ENCODE measurements at regions not wholly inside any gene's neighbourhood (a gene's known extent, or its start where the extent isn't known, plus 50 kb on each side); places are given as distances from the start of the nearest gene placed in this dataset.

DNA sequence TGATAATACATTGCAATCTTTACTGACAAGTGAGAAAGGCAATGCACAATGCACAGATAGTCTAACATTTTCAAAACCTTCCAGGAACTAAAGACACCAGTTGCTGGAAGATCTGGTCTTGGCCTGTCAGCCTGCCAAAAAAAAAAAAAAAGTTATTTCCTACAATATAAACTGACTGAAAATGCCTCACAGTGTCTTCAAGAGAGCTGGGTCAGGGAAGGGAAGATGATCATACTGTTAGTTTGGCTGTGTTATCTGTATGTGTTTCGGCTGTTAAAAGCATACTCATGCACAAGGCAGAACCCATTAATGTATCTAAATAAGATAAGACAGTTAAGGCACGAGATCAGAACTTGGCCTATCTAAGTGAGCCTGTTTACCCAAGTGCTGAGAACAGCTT lies 673.4 kb downstream of the MECOM start:
- Mint-ChIP-seq H3K27me3 (no peaks in the 10 kb centered on the region), H3K4me1 (no peaks in the 10 kb centered on the region), H3K4me3 (no peak overlapping the region), H3K9me3 (peaks cover 0 to 4% of the 10 kb centered on the region in 2 donors), H3K27ac (no peak overlapping the region)
- no peak for DNase-seq
- no peak for ATAC-seq

DNA sequence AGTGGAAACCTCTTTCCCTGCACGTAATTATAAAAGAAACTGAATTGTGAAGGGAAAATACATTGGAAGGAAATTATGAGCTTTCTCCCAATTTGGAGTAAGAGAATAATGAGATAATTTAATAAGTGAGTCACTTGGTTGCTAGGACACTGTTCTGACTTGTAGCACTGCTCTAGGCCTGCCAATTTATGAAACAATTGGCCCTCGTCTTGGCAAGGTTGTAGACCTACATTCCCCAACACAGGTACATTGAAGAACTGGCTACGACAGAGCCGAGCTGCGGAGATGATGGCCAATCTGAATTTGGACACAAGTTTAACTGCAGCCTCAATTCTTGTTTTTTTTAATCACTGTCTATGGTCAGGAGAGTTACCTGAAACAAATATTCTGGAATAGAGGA lies 674.1 kb downstream of the MECOM start:
- H3K4me3 Mint-ChIP-seq: no peak overlapping the region
- H3K4me1 Mint-ChIP-seq: no peaks in the 10 kb centered on the region
- peaks cover 0 to 4% of the 10 kb centered on the region in 2 donors for H3K9me3 Mint-ChIP-seq
- DNase-seq: no peak
- H3K27me3 Mint-ChIP-seq: no peaks in the 10 kb centered on the region
- ATAC-seq: no peak
- H3K27ac Mint-ChIP-seq: no peak overlapping the region

DNA sequence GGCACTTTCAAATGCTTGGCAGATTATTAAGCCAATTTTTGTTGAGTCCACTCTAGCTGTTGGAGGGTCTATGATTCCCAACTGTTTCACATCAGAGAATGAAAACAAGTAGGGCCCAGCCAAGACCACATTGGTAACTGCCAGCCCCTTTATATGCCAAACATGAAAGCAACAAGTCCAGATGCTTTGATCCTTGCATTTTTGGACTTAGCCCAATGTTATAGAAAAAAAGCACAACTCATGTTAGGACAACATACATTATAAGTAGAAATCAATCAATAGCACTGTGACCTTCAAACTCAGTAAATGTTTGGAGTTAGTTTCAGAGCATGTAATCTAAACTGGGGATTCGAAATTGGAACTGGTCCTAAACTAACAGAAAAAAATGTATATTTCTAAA lies 674.7 kb downstream of the MECOM start:
- Mint-ChIP-seq H3K4me3 (no peak overlapping the region), H3K27me3 (no peaks in the 10 kb centered on the region), H3K9me3 (peaks cover 0 to 4% of the 10 kb centered on the region in 2 donors), H3K4me1 (no peaks in the 10 kb centered on the region), H3K27ac (no peak overlapping the region)
- DNase-seq: no peak
- no peak for ATAC-seq

DNA sequence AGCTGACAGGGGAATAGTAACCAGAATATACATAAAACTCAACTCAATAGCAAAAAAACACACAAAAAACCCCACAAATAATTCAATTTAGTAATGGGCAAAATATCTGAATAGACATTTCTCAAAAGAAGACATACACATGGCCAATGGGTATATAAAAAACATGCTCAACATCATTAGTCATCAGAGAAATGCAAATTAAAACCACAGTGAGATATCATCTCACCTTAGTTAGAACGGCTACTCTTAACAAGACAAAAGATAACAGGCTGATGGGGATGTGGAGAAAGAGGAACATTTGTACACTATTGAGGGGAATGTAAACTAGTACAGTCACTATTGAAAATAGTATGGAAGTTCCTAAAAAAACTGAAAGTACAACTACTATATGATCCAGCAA lies 678.6 kb downstream of the MECOM start:
- Mint-ChIP-seq H3K4me1 (no peaks in the 10 kb centered on the region), H3K27ac (no peak overlapping the region), H3K4me3 (no peak overlapping the region), H3K9me3 (no peaks in the 10 kb centered on the region), H3K27me3 (no peaks in the 10 kb centered on the region)
- no peak for ATAC-seq
- DNase-seq: no peak

DNA sequence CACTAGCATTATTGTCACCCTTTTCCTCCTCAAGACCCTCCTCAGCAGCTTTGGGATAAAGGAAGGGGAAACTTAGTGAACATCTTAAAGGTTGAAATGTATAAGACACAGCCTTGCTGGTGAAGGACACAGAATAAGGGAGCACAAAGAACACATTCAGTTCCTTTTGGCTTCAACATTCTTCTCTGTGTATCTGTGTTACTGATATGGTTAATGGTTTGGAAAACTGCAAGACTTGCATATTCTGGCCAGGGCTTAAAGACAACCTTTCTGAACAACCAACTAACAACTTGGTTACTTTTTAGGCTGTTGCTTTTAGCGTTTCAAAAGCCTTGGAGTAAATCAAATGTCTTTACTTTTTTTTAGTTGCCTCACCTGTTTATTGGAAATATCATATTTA lies 680.5 kb downstream of the MECOM start:
- Mint-ChIP-seq H3K27me3 (no peaks in the 10 kb centered on the region), H3K4me3 (no peak overlapping the region), H3K4me1 (no peaks in the 10 kb centered on the region), H3K27ac (no peak overlapping the region), H3K9me3 (no peaks in the 10 kb centered on the region)
- ATAC-seq: no peak
- DNase-seq: no peak

DNA sequence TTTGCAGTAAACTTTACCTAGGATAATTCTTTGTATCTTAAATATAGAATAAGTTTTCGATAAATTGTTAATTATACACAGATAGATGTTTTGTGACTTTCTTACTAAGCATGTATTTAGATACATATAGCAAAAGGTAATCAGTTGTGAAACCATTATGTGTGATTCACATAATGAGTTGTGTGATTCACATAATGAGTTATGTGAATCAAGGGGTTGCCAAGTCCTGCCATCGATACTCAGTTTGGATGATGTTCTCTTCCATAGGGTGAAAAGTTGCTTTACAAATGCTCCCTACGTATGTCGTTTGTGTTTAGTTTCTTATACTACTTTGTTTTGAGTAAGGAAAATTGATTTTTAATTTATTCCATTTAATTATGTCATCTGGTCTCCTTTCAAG lies 682.1 kb downstream of the MECOM start:
- DNase-seq: no peak
- no peak overlapping the region for H3K4me3 Mint-ChIP-seq
- no peak for ATAC-seq
- no peaks in the 10 kb centered on the region for H3K9me3 Mint-ChIP-seq
- H3K27ac Mint-ChIP-seq: no peak overlapping the region
- H3K4me1 Mint-ChIP-seq: no peaks in the 10 kb centered on the region
- H3K27me3 Mint-ChIP-seq: no peaks in the 10 kb centered on the region

DNA sequence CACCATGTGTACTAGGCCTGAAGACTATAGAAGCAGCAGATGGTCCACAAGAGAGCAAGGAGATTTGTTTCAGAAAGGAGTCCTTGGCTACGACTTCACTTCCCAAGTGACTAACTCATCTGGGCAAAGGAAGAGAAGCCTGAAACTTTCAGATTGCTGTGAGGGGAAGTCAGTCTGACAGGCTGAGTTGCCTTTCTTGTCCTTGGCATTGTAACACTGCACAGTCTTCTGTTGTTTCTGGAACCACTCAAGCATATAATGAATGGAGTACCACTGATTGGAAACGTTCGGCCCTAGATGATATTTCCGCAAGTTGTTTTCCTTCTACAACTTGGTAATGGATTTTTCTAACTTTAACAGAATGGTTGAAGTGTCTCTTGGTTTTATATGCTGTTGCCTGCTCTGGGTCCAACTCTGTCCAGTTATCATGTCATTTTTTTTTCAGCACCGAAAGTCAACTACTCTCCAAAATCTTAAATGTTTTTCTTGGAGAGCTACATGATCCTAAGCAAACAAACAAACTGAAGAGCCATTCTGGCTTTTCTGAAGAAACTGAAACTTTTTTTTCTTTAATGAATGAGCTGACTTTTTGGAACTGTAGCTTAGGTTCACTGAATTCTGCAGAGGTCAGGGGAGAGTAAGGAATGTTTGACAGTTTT lies 685.7 kb downstream of the MECOM start:
- no peak overlapping the region for H3K27ac Mint-ChIP-seq
- DNase-seq (no peak), ATAC-seq (no peak)
- no peaks in the 10 kb centered on the region for H3K27me3 Mint-ChIP-seq
- no peak overlapping the region for H3K4me3 Mint-ChIP-seq
- no peaks in the 10 kb centered on the region for H3K9me3 Mint-ChIP-seq
- H3K4me1 Mint-ChIP-seq: no peaks in the 10 kb centered on the region

DNA sequence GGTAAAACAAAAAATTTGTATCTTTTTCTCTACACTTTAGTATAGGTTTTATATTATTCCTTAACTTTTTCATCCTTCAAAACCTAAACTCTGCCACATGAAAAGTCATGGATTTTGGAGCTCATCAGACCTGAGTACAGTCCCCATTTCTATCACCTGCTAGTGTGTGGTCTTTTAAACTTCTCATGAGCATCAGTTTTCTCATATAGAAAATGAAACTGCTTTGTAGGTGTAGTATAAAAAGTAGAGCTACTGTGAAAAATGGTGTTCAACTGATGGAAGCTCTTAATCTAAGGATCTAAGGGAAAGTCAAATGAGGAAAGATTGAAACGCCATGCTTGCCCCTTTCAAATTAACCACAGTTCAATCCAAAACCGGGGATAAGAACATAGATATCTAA lies 686.5 kb downstream of the MECOM start:
- Mint-ChIP-seq H3K27ac (no peak overlapping the region), H3K4me1 (no peaks in the 10 kb centered on the region), H3K4me3 (no peak overlapping the region), H3K9me3 (no peaks in the 10 kb centered on the region), H3K27me3 (no peaks in the 10 kb centered on the region)
- no peak for DNase-seq
- no peak for ATAC-seq

DNA sequence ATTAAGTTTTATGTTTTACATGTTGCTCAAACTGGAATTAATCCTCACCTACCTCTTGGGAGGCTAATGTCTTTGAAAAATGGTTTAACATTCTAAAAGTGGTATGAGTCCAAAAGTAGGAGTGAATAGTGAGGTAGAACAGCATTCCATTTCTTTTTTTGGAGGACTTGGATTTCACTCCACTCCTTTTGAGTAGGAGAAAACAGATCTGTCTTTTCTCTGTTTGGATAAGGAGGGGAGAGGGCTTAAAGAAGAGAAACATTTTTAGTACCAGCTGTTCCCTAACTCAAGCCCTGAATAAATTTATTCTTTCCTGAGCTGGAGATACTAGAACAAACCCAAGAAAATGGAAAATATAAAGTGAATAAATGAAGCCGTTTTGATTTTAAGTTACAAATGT lies 687.9 kb downstream of the MECOM start:
- H3K4me1 Mint-ChIP-seq: no peaks in the 10 kb centered on the region
- no peaks in the 10 kb centered on the region for H3K27me3 Mint-ChIP-seq
- no peak overlapping the region for H3K27ac Mint-ChIP-seq
- no peak overlapping the region for H3K4me3 Mint-ChIP-seq
- ATAC-seq: no peak
- H3K9me3 Mint-ChIP-seq: no peaks in the 10 kb centered on the region
- no peak for DNase-seq

DNA sequence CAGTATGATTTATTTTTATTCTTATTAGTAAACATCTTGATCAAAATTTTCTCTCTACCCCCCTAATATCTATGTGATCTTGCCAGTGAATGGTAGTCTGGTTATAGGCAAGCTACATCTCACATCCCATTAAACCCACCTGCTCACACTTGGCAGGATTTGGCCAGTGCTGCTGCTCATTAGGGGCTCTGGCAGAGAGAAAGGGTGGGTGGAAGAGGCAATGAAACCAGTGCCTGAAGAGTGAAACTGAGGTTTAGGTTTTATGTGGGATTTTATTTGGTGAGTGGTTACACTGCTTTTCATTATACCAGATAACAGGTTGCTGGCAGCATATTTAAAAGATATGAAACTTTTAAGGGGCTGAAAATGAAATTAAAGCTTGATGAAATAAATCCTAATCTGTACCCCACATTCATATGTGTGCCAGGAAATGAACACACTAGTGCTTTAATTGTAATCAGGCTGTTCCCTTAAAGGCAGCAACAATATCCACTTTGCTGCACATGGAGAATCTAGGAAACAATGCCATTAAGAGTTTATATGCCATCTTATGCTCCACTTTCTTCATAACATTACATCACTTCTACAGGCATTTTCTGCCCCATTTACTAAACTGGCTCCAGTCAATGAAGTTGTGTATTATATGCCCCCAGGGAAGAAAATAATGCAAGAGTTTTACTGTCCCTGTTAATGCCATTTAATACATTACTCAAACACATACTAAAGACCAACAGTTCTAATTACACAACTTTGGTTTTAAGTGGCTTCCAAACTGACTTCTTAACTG lies 688.7 kb downstream of the MECOM start:
- H3K9me3 Mint-ChIP-seq: no peaks in the 10 kb centered on the region
- no peak overlapping the region for H3K4me3 Mint-ChIP-seq
- no peaks in the 10 kb centered on the region for H3K27me3 Mint-ChIP-seq
- H3K27ac Mint-ChIP-seq: no peak overlapping the region
- no peak for DNase-seq
- no peak for ATAC-seq
- no peaks in the 10 kb centered on the region for H3K4me1 Mint-ChIP-seq

DNA sequence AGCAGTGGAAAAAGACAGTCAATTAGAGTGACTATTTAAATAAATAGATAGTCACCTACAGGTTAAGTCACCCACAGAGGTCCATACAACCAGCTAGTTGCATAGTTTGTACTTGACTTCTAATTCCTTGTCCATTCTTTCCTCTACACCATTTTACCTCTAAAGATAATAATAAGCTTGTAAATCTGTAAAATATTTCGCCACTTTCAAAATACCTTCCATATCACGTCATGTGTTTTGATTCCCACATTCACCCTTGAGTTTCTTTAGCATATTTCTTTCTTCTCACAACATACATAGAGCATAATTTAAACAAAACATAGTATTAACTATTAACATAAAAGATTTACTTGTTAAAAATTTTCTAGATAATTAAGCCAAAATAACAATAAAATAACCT lies 689.6 kb downstream of the MECOM start:
- no peaks in the 10 kb centered on the region for H3K27me3 Mint-ChIP-seq
- H3K27ac Mint-ChIP-seq: no peak overlapping the region
- no peak for ATAC-seq
- H3K4me1 Mint-ChIP-seq: no peaks in the 10 kb centered on the region
- DNase-seq: no peak
- H3K9me3 Mint-ChIP-seq: no peaks in the 10 kb centered on the region
- no peak overlapping the region for H3K4me3 Mint-ChIP-seq

DNA sequence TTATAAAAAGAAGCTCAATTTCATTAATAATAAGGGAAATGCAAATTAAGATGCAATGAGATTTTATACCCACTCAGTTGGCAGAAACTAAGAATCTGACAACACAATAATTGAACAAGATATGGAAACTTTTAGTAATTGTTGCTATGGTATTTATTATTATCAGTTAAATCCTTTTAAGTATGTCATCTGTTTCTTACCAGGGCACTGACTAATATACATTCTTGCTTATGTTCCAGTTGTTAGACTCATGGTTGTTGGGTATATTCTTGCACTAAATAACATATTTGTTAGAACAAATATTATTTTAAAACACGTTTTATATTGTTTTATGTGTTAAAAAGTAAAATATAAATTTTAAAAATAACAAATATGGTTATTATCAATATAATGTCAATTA lies 690.3 kb downstream of the MECOM start:
- Mint-ChIP-seq H3K27me3 (no peaks in the 10 kb centered on the region), H3K9me3 (no peaks in the 10 kb centered on the region)

DNA sequence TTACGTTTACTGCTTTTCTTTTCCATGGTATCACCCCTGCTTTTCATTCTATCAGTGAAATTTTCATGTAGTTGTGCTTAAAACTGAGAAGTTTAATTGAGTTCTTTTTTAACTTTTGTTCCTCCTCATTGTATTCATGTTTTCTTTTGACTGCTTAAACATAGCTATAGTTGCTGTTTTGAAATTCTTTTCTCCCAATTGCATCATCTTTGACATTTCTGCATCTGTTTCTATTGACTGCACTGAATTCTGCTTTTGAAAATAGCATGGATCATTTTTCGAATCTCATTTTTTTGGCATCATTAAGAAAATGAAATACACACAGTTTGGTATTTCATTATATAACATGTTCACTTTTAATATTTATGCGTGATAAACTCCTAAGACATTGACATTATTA lies 694.9 kb downstream of the MECOM start:
- H3K9me3 Mint-ChIP-seq: no peaks in the 10 kb centered on the region
- H3K27ac Mint-ChIP-seq: no peak overlapping the region
- H3K4me1 Mint-ChIP-seq: no peaks in the 10 kb centered on the region
- H3K27me3 Mint-ChIP-seq: no peaks in the 10 kb centered on the region
- ATAC-seq (no peak), DNase-seq (no peak)
- H3K4me3 Mint-ChIP-seq: no peak overlapping the region

More for the DNA sequence above, 690.3 kb downstream of the MECOM start:
- Mint-ChIP-seq H3K4me3 (no peak overlapping the region), H3K4me1 (no peaks in the 10 kb centered on the region), H3K27ac (no peak overlapping the region)
- DNase-seq: no peak
- ATAC-seq: no peak

DNA sequence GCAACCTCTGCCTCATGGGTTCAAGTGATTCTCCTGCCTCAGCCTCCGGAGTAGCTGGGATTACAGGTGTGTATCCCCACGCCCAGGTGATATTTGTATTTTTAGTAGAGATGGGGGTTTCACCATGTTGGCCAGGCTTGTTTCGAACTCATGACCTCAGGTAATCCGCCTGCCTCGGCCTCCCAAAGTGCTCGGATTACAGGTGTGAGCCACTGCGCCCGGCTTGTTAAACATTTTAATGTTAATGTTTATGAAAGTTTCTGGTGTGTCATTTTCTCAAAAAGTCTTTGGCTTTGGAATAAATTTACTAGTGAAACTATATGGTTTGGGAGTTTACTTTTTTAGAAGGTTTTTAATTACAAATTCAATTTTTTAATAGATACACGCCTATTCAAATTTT lies 698.8 kb downstream of the MECOM start:
- Mint-ChIP-seq H3K4me1 (no peaks in the 10 kb centered on the region), H3K27ac (no peak overlapping the region), H3K27me3 (no peaks in the 10 kb centered on the region), H3K4me3 (no peak overlapping the region), H3K9me3 (no peaks in the 10 kb centered on the region)
- ATAC-seq (no peak), DNase-seq (no peak)

DNA sequence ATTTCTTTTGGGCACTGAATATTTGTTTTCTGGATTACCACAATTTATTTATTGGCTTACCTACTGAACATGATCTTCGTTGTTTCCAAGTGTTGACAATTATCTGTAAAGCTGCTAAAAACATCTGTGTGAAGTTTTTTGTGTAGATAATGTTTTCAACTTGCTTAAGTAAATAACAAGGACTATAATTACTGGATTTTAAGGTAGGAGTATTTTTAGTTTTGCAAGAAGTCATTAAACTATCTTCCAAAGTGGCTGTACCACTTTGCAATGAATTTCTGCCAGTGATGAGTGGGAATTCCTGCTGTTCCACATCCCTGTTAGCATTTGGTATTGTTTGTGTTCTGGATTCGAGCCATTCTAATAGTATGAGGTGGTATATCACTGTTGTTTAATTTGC lies 702.2 kb downstream of the MECOM start:
- H3K9me3 Mint-ChIP-seq: no peaks in the 10 kb centered on the region
- no peak overlapping the region for H3K4me3 Mint-ChIP-seq
- H3K4me1 Mint-ChIP-seq: no peaks in the 10 kb centered on the region
- DNase-seq (no peak), ATAC-seq (no peak)
- H3K27ac Mint-ChIP-seq: no peak overlapping the region
- no peaks in the 10 kb centered on the region for H3K27me3 Mint-ChIP-seq

DNA sequence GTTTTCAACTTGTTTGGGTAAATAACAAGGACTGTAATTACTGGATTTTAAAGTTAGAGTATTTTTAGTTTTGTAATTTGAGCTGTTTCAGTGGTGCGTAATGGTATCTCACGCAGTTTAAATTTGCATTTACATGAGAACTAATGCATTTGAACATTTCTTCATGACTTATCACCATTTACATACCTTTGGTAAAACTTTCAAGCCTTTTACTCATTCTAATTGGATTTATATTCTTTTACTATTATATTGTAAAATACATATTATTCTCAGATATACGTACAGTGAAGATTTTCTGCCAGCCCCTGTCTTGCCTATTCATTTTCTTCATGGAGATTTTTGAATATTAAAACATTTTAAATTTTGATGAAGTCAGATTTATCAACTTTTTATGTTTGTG lies 703.8 kb downstream of the MECOM start:
- DNase-seq (no peak), ATAC-seq (no peak)
- Mint-ChIP-seq H3K4me3 (no peak overlapping the region), H3K4me1 (no peaks in the 10 kb centered on the region), H3K27me3 (no peaks in the 10 kb centered on the region), H3K9me3 (peaks cover 0 to under 1% of the 10 kb centered on the region in 2 donors), H3K27ac (no peak overlapping the region)

DNA sequence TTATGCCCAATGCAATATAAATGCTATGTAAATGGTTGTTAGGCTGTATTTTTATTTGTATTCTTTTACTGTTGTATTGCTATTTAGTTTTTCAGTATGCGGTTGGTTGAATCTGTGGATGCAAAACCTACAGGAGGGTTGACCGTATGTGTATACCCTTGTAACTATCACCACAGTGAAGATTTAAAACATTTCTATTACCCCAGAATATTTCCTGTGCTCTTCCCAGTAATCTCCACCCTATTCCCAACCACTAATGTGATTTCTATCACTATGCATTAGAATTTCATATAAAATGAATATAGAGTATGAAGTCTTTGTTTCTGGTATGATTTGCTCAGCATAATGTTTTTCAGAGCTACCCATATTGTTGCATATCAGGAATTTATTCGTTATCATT lies 705.0 kb downstream of the MECOM start:
- no peak overlapping the region for H3K4me3 Mint-ChIP-seq
- no peaks in the 10 kb centered on the region for H3K4me1 Mint-ChIP-seq
- H3K27me3 Mint-ChIP-seq: no peaks in the 10 kb centered on the region
- no peak overlapping the region for H3K27ac Mint-ChIP-seq
- no peak for ATAC-seq
- H3K9me3 Mint-ChIP-seq: peaks cover 0 to 8% of the 10 kb centered on the region in 2 donors
- no peak for DNase-seq

Measured in stimulated activated naive CD8-positive, alpha-beta T cell treated with anti-CD3 and anti-CD28 coated beads, Interleukin-15, amount 100 ng/mL, for 72 hours (primary cell).